ENCODE measurements at regions not wholly inside any gene's neighbourhood (a gene's known extent, or its start where the extent isn't known, plus 50 kb on each side); places are given as distances from the start of the nearest gene placed in this dataset.

DNA sequence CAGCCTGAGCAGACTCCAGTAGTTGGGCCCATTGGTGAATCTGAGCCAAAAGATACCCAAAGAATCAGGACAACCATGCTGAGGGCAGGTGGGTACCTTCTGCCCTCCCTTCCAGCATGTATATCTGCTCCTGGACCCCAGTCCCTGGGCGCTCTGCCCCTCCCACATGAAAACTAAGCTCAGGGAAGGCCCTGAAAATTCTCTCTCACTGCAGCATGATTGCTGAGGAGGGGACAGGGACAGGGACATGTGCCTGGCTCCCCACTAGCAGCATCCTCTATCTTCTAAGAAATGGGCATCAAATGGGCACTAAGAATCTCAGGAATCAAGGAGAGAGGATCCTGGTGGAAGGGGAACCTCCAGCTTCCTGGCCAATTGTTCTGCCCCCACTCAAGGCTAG lies 446.0 kb downstream of the MATN1 start:
- DNase-seq (no peak), ATAC-seq (ENCODE audit: insufficient read depth, low FRiP score) (no peak)
- Histone ChIP-seq H3K9ac (ENCODE audit: insufficient read depth in 1 of 2, low read length in 2 of 2) (no peak overlapping the region), H3K27ac (ENCODE audit: low read depth in 1 of 2, low read length in 1 of 2) (no peak overlapping the region), H3K9me3 (ENCODE audit: control insufficient read depth in 4 of 4, insufficient read depth in 3 of 4, low read length in 3 of 4) (peaks cover 0 to 4% (median 0%) of the 10 kb centered on the region in 4 donors), H3K27me3 (ENCODE audit: control insufficient read depth in 3 of 3, insufficient read depth in 3 of 3, low read length in 2 of 3) (peaks cover 0 to 2% (median 0%) of the 10 kb centered on the region in 3 donors), H3K4me3 (no peak overlapping the region), H3K4me1 (ENCODE audit: control insufficient read depth in 5 of 5, insufficient read depth in 5 of 5, low read length in 5 of 5) (no peaks in the 10 kb centered on the region), H3K36me3 (ENCODE audit: control insufficient read depth in 4 of 4, insufficient read depth in 4 of 4, low read length in 4 of 4) (no peaks in the 10 kb centered on the region)
- no peak for TF ChIP-seq CTCF (IDR thresholded peaks at IDR 0.05; ENCODE audit: control extremely low read depth, extremely low read depth)
- WGBS, 2 donors, result 91 to 95% methylated on average over 1 of the region's 1 CpG

- ATAC-seq (ENCODE audit: insufficient read depth, low FRiP score) (no peak), DNase-seq (no peak)
- Histone ChIP-seq H3K9me3 (ENCODE audit: control insufficient read depth in 4 of 4, insufficient read depth in 3 of 4, low read length in 3 of 4) (peaks cover 0 to 4% (median 0%) of the 10 kb centered on the region in 4 donors), H3K4me1 (ENCODE audit: control insufficient read depth in 5 of 5, insufficient read depth in 5 of 5, low read length in 5 of 5) (no peaks in the 10 kb centered on the region), H3K27ac (ENCODE audit: low read depth in 1 of 2, low read length in 1 of 2) (no peak overlapping the region), H3K9ac (ENCODE audit: insufficient read depth in 1 of 2, low read length in 2 of 2) (no peak overlapping the region), H3K36me3 (ENCODE audit: control insufficient read depth in 4 of 4, insufficient read depth in 4 of 4, low read length in 4 of 4) (no peaks in the 10 kb centered on the region), H3K27me3 (ENCODE audit: control insufficient read depth in 3 of 3, insufficient read depth in 3 of 3, low read length in 2 of 3) (peaks cover 0 to 2% (median 0%) of the 10 kb centered on the region in 3 donors), H3K4me3 (no peak overlapping the region)
- WGBS, 2 donors, result 80 to 84% methylated on average over 15 of the region's 15 CpGs
- TF ChIP-seq CTCF (IDR thresholded peaks at IDR 0.05; ENCODE audit: control extremely low read depth, extremely low read depth), result no peak
Observed at GRCh38 chr1:30275926-30276764, 447.2 kb downstream of the MATN1 start.

GRCh38 chr1:30274976-30275621 lies 448.3 kb downstream of the MATN1 start:
- DNase-seq, result no peak
- no peaks in the 10 kb centered on the region for H3K4me1 ChIP-seq (ENCODE audit: control insufficient read depth in 5 of 5, insufficient read depth in 5 of 5, low read length in 5 of 5)
- H3K36me3 ChIP-seq (ENCODE audit: control insufficient read depth in 4 of 4, insufficient read depth in 4 of 4, low read length in 4 of 4), result no peaks in the 10 kb centered on the region
- no peak overlapping the region for H3K27ac ChIP-seq (ENCODE audit: low read depth in 1 of 2, low read length in 1 of 2)
- H3K4me3 ChIP-seq, result no peak overlapping the region
- no peak for TF ChIP-seq CTCF (IDR thresholded peaks at IDR 0.05; ENCODE audit: control extremely low read depth, extremely low read depth)
- ATAC-seq (ENCODE audit: insufficient read depth, low FRiP score), result no peak
- peaks cover 0 to 4% (median 0%) of the 10 kb centered on the region in 3 donors for H3K27me3 ChIP-seq (ENCODE audit: control insufficient read depth in 3 of 3, insufficient read depth in 3 of 3, low read length in 2 of 3)
- peaks cover 0 to 4% (median 0%) of the 10 kb centered on the region in 4 donors for H3K9me3 ChIP-seq (ENCODE audit: control insufficient read depth in 4 of 4, insufficient read depth in 3 of 4, low read length in 3 of 4)
- 66 to 73% methylated on average over 3 of the region's 3 CpGs for WGBS, 2 donors
- H3K9ac ChIP-seq (ENCODE audit: insufficient read depth in 1 of 2, low read length in 2 of 2), result no peak overlapping the region
